ENCODE measurements at regions not wholly inside any gene's neighbourhood (a gene's known extent, or its start where the extent isn't known, plus 50 kb on each side); places are given as distances from the start of the nearest gene placed in this dataset.

DNA sequence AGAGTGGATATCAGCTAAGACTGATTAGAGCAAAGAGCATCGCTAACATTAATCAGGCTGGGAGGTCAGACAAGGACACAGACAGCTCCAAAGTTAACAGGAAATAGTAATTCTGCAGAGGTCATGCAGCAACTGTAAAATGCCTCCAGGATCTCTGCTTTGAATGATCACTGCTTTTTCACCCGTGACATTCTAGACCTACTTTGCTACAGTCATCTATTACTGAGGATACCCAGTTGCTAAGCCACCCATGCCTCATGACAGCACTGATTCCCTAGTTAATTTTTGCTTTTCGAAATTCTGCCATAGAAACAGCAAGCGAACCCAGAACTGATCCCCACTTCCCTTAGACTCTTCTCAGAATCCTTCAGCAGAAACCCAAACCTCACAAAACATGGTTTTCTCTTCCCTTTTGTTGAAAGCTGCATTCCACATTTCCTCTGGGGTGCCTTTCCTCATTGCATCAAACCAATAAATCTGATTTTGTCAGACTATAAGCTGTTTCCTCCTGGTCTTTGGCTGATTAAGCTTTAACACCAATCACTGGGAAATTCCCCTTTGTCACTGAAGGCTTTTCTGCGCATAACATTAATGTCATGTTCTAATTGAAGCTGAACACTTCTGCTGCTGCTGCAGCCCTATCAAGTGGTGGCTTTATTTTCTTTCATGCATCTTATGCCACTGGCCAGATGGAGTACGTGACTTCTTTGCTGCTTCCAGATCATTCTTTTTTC, 201.1 kb upstream of the CHD1 start:
- no peak overlapping the region for H3K4me2 ChIP-seq (ENCODE audit: low read length)
- H3K4me1 ChIP-seq: no peaks in the 10 kb centered on the region
- no peaks in the 10 kb centered on the region for H3K27me3 ChIP-seq (ENCODE audit: control insufficient read depth, insufficient read depth, low read length)
- no peak overlapping the region for H2AFZ ChIP-seq
- no peaks in the 10 kb centered on the region for H3K79me2 ChIP-seq
- H3K4me3 ChIP-seq (ENCODE audit: low read depth, low read length): no peak overlapping the region
- TF ChIP-seq, protein P1, sequence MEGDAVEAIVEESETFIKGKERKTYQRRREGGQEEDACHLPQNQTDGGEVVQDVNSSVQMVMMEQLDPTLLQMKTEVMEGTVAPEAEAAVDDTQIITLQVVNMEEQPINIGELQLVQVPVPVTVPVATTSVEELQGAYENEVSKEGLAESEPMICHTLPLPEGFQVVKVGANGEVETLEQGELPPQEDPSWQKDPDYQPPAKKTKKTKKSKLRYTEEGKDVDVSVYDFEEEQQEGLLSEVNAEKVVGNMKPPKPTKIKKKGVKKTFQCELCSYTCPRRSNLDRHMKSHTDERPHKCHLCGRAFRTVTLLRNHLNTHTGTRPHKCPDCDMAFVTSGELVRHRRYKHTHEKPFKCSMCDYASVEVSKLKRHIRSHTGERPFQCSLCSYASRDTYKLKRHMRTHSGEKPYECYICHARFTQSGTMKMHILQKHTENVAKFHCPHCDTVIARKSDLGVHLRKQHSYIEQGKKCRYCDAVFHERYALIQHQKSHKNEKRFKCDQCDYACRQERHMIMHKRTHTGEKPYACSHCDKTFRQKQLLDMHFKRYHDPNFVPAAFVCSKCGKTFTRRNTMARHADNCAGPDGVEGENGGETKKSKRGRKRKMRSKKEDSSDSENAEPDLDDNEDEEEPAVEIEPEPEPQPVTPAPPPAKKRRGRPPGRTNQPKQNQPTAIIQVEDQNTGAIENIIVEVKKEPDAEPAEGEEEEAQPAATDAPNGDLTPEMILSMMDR (IDR thresholded peaks at IDR 0.05): no peak
- H3K27ac ChIP-seq: no peak overlapping the region
- H3K9me3 ChIP-seq (ENCODE audit: control insufficient read depth, low read length): no peaks in the 10 kb centered on the region
- no peaks in the 10 kb centered on the region for H3K36me3 ChIP-seq (ENCODE audit: control insufficient read depth, insufficient read depth, low read length)
- no peak overlapping the region for H3K9ac ChIP-seq

DNA sequence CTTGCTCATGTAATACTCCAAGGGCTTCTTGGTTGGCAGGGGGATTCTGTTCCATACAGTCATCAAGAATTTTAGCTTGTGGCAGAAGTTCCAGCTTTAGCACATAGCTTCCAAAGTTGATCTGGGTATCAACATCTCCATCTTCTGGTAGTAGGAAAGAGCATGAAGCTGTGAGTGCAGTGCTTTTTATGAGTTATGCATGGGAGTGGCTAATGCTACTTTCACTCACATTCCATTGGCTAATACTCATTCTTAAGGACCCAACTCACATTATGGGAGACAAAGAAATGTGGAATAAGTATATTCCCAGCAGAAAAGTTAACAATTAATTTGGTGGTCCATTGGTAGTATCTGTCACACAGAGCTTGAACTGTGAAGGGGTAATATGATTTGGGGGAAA, 194.2 kb upstream of the CHD1 start:
- H3K79me2 ChIP-seq: no peaks in the 10 kb centered on the region
- no peaks in the 10 kb centered on the region for H3K36me3 ChIP-seq (ENCODE audit: control insufficient read depth, insufficient read depth, low read length)
- no peak overlapping the region for H3K4me3 ChIP-seq (ENCODE audit: low read depth, low read length)
- no peak overlapping the region for H2AFZ ChIP-seq
- H3K27me3 ChIP-seq (ENCODE audit: control insufficient read depth, insufficient read depth, low read length): no peaks in the 10 kb centered on the region
- H3K4me2 ChIP-seq (ENCODE audit: low read length): no peak overlapping the region
- H3K4me1 ChIP-seq: no peaks in the 10 kb centered on the region
- H3K9me3 ChIP-seq (ENCODE audit: control insufficient read depth, low read length): no peaks in the 10 kb centered on the region
- H3K27ac ChIP-seq: no peak overlapping the region
- TF ChIP-seq, protein P1 (IDR thresholded peaks at IDR 0.05): no peak
- H3K9ac ChIP-seq: no peak overlapping the region

DNA sequence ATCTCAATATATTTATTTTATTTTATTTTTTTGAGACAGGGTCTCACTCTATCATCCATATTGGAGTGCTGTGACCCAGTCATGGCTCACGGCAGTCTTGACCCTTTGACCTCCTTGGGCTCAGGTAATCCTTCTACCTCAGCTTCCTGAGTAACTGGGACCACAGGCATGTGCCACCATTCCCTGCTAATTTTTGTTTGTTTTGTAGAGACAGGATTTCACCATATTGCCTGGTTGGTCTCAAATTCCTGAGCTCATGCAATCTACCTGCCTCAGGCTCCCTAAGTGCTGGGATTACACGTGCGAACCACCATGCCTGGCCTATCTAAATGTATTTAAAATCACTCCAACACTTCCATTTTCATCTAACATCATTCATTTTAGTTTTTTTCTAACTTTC, 190.5 kb upstream of the CHD1 start:
- no peaks in the 10 kb centered on the region for H3K4me1 ChIP-seq
- H3K27ac ChIP-seq: no peak overlapping the region
- H3K79me2 ChIP-seq: no peaks in the 10 kb centered on the region
- H3K9ac ChIP-seq: no peak overlapping the region
- no peaks in the 10 kb centered on the region for H3K9me3 ChIP-seq (ENCODE audit: control insufficient read depth, low read length)
- H2AFZ ChIP-seq: no peak overlapping the region
- no peaks in the 10 kb centered on the region for H3K36me3 ChIP-seq (ENCODE audit: control insufficient read depth, insufficient read depth, low read length)
- H3K4me3 ChIP-seq (ENCODE audit: low read depth, low read length): no peak overlapping the region
- H3K4me2 ChIP-seq (ENCODE audit: low read length): no peak overlapping the region
- no peaks in the 10 kb centered on the region for H3K27me3 ChIP-seq (ENCODE audit: control insufficient read depth, insufficient read depth, low read length)
- TF ChIP-seq, protein P1 (IDR thresholded peaks at IDR 0.05): no peak

DNA sequence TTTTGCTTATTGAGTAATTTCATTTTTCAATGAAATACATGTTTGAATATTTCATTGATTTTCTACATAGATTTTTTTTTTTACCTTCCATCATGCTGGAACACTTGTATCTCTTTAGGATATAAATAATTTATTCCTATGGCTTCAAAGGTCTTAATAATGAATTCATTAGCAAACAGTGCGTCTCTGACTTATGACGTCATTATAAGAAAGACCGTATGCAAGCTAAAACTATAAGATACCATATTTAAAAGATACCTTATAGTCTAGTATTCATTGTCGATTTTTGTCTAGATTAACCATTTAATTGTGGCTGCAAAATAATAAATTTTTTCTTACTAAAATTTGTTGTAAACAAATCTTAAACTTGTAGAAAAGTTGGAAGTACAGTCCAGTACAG, 187.7 kb upstream of the CHD1 start:
- Histone ChIP-seq H3K27ac (no peak overlapping the region), H3K4me3 (ENCODE audit: low read depth, low read length) (no peak overlapping the region), H3K36me3 (ENCODE audit: control insufficient read depth, insufficient read depth, low read length) (no peaks in the 10 kb centered on the region), H2AFZ (no peak overlapping the region), H3K79me2 (no peaks in the 10 kb centered on the region), H3K9me3 (ENCODE audit: control insufficient read depth, low read length) (no peaks in the 10 kb centered on the region), H3K4me2 (ENCODE audit: low read length) (no peak overlapping the region), H3K27me3 (ENCODE audit: control insufficient read depth, insufficient read depth, low read length) (no peaks in the 10 kb centered on the region), H3K4me1 (no peaks in the 10 kb centered on the region), H3K9ac (no peak overlapping the region)
- TF ChIP-seq, protein P1 (IDR thresholded peaks at IDR 0.05): no peak

- Histone ChIP-seq H3K27ac (no peak overlapping the region), H3K9me3 (ENCODE audit: control insufficient read depth, low read length) (no peaks in the 10 kb centered on the region), H3K9ac (no peak overlapping the region), H3K4me1 (no peaks in the 10 kb centered on the region), H2AFZ (no peak overlapping the region), H3K36me3 (ENCODE audit: control insufficient read depth, insufficient read depth, low read length) (no peaks in the 10 kb centered on the region), H3K27me3 (ENCODE audit: control insufficient read depth, insufficient read depth, low read length) (no peaks in the 10 kb centered on the region), H3K4me2 (ENCODE audit: low read length) (no peak overlapping the region), H3K79me2 (no peaks in the 10 kb centered on the region), H3K4me3 (ENCODE audit: low read depth, low read length) (no peak overlapping the region)
- TF ChIP-seq, protein P1 (IDR thresholded peaks at IDR 0.05): no peak
Measured at GRCh38 chr5:99109894-99110293, 181.1 kb upstream of the CHD1 start.
